GM12864 (cell line): ENCODE measurements at regions not wholly inside any gene's neighbourhood (a gene's known extent, or its start where the extent isn't known, plus 50 kb on each side); places are given as distances from the start of the nearest gene placed in this dataset.

Experiments
- DNase-seq: peaks from one replicate; pipeline ENCODE4 v3.0.0-alpha.2; 2011; ENCODE audit warnings: low read depth
- H3K4me3 ChIP-seq: 2 replicates; pipeline ENCODE4 v1.5.1; 2011; ENCODE audit warnings: mild to moderate bottlenecking, low read depth, low read length, control low read depth
- TF ChIP-seq, protein P1 (sequence below): IDR thresholded peaks from 2 replicates; pipeline ENCODE4 v1.5.1; 2011; ENCODE audit warnings: low read depth, mild to moderate bottlenecking, moderate library complexity, low read length, control low read depth, inconsistent platforms; ENCODE audit errors: missing control alignments

DNA sequence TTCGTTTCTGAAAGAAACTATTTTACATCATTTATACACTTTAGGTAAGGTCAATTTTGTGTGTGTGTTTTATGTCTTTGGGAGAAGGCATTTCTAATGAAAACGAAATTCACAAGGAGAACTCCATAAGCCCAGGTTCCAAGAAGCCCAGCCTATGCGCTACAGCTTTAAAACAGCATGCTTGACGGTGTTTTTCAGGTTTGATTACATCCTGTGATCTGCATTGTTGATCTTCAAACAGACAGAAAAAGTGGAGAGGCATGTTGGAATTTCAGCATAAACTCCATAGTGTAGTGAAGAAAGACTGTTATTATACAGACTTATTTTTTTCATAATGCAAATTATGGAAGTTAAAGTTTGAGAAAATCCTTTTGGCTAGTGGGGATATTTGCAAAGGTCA, 187.6 kb downstream of the TEX36 start:
- DNase-seq: no peak
- TF ChIP-seq, protein P1, sequence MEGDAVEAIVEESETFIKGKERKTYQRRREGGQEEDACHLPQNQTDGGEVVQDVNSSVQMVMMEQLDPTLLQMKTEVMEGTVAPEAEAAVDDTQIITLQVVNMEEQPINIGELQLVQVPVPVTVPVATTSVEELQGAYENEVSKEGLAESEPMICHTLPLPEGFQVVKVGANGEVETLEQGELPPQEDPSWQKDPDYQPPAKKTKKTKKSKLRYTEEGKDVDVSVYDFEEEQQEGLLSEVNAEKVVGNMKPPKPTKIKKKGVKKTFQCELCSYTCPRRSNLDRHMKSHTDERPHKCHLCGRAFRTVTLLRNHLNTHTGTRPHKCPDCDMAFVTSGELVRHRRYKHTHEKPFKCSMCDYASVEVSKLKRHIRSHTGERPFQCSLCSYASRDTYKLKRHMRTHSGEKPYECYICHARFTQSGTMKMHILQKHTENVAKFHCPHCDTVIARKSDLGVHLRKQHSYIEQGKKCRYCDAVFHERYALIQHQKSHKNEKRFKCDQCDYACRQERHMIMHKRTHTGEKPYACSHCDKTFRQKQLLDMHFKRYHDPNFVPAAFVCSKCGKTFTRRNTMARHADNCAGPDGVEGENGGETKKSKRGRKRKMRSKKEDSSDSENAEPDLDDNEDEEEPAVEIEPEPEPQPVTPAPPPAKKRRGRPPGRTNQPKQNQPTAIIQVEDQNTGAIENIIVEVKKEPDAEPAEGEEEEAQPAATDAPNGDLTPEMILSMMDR: no peak
- H3K4me3 ChIP-seq: no peak overlapping the region

DNA sequence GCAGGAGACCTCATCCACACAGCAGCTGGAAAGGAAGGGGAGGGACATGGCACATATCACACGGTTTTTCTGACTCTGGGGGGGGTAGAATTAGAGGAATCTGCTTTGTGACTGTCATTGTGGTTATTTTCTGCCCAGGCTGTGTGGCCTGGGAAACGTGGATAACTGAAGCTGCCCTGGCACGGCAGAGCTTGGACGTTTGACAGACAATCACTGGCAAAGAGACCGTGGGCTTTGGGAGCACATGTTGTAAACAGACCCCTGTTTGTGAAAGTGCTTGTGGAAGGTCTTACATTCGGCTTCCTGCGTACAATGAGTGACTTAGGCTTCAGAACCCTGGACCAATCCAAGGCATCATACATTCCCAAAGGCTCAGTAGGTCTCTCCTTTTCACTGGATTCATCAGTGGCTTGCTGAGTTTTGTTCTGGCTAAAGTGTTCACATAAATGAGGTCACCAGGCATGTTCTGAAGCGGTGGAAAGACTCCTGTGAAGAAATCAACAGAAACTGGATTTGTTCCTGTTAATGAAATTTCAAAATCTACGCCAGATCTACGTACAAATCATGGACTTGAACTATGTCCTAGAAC, 188.2 kb downstream of the TEX36 start:
- no peak overlapping the region for H3K4me3 ChIP-seq
- TF ChIP-seq, protein P1: no peak
- no peak for DNase-seq

DNA sequence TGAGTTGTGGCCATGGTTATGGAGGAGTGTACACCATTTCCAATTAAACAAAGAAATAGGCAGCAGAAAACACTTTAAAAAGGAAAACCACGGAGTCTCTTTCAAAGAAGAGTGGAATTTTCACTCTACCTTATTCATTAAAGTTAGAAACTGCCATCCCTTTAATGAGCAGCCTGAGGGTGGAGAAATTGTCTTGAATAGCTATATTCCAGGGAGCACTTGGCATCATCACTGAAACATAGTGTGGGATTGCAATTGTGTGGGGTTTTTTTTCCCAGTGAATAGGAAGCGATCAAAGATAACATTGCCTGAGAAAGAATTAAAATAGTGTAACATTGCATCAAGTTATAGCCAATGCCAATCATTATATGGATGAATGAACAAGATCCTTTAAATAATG, 191.6 kb downstream of the TEX36 start:
- TF ChIP-seq, protein P1: no peak
- DNase-seq: no peak
- no peak overlapping the region for H3K4me3 ChIP-seq

DNA sequence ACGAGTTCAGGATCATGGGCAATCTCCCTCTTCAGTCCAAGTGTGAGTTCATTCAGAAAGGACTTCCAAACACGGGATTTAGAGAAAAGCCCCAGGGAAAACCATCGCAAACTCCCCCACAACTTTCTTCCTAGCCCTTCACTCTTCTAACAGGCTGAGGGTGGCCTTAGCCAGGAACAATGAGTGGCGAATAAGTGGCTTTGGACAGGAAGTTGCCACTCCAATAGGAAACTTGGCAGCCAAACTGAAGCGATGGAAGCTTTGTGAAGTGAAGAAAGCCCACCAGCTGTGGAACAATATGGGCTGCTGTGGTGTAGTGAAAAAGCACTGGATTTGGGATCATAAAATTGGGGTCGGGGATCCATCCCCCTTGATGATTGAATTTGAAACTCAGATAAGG, 193.2 kb downstream of the TEX36 start:
- no peak overlapping the region for H3K4me3 ChIP-seq
- no peak for DNase-seq
- TF ChIP-seq, protein P1: no peak

DNA sequence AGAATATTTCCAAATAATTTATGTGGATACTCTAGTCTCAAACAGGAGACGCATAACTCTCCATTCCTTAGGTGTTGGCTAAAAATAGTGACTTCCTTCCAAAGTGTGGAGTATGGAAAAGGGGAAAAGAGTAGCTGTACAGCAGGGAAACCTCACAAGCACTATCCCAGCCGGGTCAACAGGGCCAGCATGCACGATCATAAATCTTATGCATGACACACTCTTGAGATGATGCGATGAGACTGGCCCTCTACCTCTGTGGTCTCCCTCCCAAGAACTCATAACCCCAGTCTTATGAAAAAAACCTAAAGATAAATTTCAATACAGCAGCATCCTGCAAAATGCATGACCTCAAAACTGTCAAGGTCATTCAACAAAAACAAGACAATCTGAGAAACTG, 197.3 kb downstream of the TEX36 start:
- TF ChIP-seq, protein P1: no peak
- no peak overlapping the region for H3K4me3 ChIP-seq
- DNase-seq: no peak

DNA sequence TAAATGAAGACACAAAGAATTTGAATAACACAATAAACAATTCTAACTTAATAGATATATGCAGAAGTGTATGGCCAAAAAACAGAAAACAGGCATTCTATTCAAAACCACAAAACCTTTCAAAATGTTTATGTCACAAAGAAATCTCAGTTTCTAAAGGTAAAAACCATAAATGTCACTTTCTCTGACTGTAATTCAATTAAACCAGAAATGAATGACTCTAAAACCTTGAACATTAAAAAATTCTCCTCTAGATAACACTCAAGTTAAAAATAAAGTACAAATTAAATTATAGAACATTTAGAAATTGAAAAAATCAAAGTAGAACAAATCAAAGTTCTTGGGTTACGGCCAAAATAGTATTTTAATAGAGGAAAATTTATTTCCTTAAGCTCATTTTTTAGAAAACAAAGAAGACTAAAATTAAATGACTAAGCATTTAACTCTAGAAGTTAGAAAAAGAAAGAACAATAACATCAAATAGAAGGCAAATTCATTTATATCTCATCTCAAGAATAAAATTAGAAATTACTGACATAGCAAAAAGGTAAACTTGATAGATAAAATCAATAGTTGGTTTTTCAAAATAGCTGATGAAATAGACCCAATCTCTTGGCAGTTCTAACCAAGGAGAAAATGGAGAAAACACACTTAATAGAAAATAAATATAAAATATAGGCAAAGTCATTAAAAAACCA, 198.8 kb downstream of the TEX36 start:
- TF ChIP-seq, protein P1: no peak
- no peak for DNase-seq
- H3K4me3 ChIP-seq: no peak overlapping the region

DNA sequence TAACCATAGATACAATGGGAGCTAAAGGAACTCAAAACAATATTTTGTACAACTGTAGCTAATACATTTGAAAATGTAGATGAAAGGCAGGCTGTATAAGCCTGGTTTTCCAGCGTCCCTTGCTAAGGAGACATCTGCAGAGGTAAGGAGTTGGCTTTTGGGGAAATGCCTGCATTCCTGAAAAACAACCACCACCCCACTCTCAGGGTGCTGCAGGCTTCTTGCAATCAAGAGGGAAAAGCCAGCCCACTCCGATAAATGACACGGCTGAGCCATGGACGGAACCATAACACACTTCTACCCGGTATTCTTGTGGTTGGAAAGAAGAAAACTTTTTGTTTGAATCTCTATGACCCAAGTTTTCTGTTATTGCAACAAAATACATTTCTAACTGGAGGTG, 200.3 kb downstream of the TEX36 start:
- TF ChIP-seq, protein P1: no peak
- H3K4me3 ChIP-seq: no peak overlapping the region
- DNase-seq: no peak
